ENCODE measurements at regions not wholly inside any gene's neighbourhood (a gene's known extent, or its start where the extent isn't known, plus 50 kb on each side); places are given as distances from the start of the nearest gene placed in this dataset.
"Not testable (repeated sequence)": the region's sequence is repeated elsewhere in the genome, so short reads cannot be mapped to it uniquely, and the experiment has no call there.

DNA sequence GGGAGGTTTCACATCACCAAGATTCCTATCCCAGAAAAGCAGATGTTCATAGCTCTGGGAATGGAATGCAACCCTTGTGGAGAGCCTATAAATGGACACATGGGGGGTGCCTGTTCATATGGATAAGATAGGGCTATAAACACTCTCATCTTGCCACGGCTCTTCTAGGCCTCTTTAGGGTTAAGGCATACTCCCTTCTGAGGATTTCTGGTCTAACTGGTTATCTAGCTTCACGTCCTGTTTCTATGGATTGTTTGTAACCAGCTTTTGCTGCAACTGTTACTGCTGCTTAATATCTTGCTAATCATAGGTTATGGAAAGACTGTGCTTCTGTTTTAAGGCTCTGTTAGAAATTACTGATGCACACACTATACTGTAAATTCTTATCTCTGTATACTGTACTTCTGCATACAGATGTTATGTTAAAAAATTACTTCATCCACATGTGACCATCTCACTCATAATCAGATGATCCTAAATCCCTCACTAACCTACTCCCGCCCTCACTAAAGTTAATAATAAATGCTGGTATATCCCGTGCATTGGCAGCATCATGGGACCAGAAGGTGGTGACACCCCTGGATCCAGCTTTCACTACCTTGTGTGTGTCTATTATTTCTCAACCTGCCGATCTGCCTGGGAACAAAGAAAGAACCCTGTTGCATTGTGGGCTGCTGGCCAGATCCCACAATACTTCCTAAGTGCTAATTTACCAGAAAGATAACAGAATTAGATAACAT lies 68.7 kb downstream of the PRKAB2 start:
- DNase-seq (ENCODE audit: low spot score); ATAC-seq (ENCODE audit: low FRiP score): not testable (repeated sequence)

DNA sequence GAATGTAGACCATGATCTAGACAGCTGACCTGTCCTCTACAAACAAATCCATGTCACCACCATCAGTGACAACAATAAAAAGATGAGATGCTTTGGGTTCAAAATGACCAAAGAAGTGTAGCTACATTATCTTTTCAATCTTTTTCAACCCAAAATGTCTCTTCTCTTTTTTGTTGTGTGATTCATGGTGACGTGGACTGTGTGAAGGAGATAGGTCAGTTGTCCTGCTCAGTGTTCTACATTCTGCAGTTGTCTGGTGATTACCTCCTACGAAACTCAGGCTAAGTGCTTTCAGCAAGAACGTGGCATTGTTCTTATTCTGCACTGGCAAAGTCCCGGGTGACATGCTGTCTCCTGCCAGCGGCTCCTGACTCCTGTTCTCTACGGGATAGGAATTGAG lies 73.1 kb downstream of the PRKAB2 start:
- DNase-seq (ENCODE audit: low spot score) (no peak), ATAC-seq (ENCODE audit: low FRiP score) (no peak)
- TF ChIP-seq, protein P1, sequence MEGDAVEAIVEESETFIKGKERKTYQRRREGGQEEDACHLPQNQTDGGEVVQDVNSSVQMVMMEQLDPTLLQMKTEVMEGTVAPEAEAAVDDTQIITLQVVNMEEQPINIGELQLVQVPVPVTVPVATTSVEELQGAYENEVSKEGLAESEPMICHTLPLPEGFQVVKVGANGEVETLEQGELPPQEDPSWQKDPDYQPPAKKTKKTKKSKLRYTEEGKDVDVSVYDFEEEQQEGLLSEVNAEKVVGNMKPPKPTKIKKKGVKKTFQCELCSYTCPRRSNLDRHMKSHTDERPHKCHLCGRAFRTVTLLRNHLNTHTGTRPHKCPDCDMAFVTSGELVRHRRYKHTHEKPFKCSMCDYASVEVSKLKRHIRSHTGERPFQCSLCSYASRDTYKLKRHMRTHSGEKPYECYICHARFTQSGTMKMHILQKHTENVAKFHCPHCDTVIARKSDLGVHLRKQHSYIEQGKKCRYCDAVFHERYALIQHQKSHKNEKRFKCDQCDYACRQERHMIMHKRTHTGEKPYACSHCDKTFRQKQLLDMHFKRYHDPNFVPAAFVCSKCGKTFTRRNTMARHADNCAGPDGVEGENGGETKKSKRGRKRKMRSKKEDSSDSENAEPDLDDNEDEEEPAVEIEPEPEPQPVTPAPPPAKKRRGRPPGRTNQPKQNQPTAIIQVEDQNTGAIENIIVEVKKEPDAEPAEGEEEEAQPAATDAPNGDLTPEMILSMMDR (IDR thresholded peaks at IDR 0.05) = no peak

DNA sequence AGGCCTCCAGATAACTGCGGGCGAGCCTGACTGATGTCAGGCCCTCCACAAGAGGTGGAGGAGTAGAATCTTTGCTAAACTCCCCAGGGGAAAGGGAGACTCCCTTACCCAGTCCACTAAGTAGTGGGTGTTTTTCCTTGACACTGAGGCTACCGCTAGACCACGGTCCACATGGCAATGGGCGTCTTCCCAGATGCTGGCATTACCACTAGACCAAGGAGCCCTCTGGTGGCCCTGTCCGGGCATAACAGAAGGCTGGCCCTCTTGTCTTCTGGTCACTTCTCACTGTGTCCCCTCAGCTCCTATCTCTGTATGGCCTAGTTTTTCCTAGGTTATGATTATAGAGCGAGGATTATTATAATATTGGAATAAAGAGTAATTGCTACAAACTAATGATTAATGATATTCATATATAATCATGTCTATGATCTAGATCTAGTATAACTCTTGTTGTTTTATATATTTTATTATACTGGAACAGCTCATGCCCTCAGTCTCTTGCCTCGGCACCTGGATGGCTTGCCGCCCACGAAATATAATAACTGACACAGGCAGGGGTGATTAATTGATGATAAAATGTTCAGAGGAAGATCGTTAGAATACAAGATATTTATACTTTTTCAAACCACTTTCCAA lies 73.8 kb downstream of the PRKAB2 start:
- not testable (repeated sequence) for ATAC-seq (ENCODE audit: low FRiP score); DNase-seq (ENCODE audit: low spot score)

DNA sequence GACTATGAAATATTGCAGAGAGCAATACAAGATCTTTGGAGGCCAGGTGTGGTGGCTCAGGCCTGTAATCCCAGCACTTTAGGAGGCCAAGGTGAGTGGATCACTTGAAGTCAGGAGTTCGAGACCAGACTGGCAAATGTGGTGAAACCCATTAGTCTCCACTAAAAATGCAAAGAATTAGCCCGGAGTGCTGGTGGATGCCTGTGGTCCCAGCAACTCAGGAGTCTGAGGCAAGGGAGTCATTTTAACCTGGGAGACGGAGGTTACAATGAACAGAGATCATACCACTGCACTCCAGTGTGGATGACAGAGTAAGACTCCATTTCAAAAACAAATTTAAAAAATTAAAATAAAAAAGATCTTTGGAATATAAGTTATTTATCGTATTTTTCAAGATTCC lies 76.6 kb downstream of the PRKAB2 start:
- DNase-seq (ENCODE audit: low spot score) (no peak), ATAC-seq (ENCODE audit: low FRiP score) (no peak)
- TF ChIP-seq, protein P1 (IDR thresholded peaks at IDR 0.05) = no peak

DNA sequence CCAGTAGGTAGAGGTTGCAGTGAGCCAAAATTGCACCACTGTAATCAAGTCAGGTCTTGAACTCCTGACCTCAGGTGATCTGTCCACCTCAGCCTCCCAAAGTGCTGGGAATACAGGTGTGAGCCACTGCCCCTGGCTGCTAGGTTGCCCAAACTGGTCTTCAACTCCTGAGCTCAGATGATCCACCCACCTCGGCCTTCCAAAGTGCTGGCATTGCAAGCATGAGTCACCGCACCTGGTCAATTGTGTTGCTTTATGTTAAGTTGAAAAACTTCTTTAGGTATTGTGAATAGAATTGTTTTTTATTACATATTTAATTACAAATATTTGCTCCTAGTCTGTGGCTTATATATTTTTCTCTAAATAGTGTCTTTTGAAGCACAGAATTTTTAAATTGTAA lies 80.5 kb downstream of the PRKAB2 start:
- ATAC-seq (ENCODE audit: low FRiP score) (no peak), DNase-seq (ENCODE audit: low spot score) (no peak)
- TF ChIP-seq, protein P1 (IDR thresholded peaks at IDR 0.05) = no peak

DNA sequence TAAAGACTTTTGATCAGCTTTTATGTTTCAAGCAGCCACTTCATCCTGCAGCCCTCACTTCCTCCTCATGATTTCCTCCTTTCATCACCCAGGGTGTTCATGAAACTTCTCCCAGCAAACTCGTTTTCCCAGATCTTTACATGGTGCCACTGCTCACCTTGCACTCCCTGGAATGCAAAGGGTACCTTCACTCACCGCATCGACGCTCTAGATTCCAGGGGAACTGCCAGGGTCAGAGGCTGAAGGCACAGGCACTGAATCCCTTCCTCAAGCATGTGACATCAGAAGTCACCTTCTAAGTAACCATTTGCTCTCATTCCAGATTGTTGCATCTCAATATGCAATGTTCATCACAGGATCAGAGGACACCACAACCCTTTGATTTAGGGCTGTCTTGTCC lies 82.8 kb downstream of the PRKAB2 start:
- DNase-seq (ENCODE audit: low spot score) (no peak), ATAC-seq (ENCODE audit: low FRiP score) (no peak)
- TF ChIP-seq, protein P1 (IDR thresholded peaks at IDR 0.05) = no peak

DNA sequence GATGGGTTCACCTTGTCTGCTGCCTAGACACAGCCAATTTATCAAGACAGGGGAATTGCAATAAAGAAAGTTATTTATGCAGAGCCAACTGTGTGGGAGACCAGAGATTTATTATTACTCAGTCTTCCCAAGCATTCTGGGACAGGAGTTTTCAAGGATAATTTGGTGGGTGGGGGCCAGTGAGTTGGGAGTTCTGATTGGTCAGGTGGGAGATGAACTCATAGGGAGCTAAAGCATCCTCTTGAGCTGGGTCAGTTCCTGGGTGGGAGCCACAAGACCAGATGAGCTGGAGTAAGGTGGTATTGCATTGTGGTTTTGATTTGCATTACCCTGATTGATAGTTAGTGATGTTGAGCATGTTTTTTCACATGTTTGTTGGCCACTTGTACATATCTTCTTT lies 86.1 kb downstream of the PRKAB2 start:
- TF ChIP-seq, protein P1 (IDR thresholded peaks at IDR 0.05) = no peak
- DNase-seq (ENCODE audit: low spot score) = no peak
- ATAC-seq (ENCODE audit: low FRiP score) = no peak

Measured in omental fat pad (tissue), 3 donors.